Fibroblast of skin of right quadriceps (primary cell): ENCODE measurements at regions not wholly inside any gene's neighbourhood (a gene's known extent, or its start where the extent isn't known, plus 50 kb on each side); places are given as distances from the start of the nearest gene placed in this dataset.

Experiments
- DNase-seq: peaks from one replicate; pipeline ENCODE4 v3.0.0-alpha.2; 2013

- peak; percentile 39 for DNase-seq
Observed at GRCh38 chr22:26974914-26975803, 317.8 kb downstream of the MIAT start.

GRCh38 chr22:26975865-26976264 is 318.5 kb downstream of the MIAT start:
- no peak for DNase-seq

DNA sequence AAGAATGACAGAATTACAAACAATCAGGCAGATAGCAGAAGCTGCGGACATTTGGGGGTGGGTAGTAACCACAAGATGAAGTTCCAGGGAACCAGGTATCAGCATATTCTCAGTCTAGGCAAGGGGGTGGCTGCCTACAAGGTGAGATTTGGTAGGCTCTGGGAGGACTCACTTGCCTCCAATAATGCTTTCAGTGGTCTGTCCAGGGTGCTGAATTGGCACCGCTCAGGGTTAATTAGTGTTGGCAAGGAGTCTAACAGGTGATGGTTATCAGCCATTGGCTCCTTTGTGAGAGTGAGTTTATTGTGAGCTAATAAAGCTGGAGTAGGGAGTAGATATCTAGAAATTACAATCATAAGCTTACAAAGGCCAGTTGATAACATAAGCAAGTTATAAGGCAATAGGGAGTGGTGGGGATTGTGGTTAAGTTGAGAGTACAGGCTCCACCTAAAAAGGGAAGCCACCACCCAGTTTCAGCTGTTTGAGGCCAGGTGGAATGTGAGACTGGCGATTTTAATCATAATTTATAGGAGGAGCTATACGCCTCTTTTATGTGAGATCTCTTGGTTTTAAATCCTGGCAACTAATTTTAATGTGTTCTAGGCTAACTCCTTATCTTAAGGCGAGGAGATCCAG is 320.5 kb downstream of the MIAT start:
- peak; percentile 11 for DNase-seq

- DNase-seq, result peak; percentile 24
Observed at GRCh38 chr22:26979294-26979693, 321.9 kb downstream of the MIAT start.

DNA sequence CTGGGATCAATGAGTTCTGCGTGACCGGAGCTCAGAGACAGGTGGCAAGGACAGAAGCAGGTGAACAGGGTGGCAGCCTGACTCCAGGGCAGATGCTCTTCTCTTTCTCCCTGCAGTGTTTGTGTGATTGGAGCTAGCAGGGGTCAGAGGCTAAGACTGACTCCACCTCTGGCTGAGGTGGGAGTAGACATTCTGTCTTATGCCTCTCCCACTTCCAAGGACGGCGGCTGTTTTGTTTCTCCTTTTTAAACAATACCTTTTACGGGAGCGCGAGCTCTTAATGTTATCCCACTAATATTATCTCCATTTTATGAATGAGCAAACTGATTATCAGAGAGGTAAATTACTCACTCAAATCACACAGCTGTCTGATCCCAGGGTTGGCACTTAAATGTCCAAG is 323.7 kb downstream of the MIAT start:
- DNase-seq, result no peak

DNA sequence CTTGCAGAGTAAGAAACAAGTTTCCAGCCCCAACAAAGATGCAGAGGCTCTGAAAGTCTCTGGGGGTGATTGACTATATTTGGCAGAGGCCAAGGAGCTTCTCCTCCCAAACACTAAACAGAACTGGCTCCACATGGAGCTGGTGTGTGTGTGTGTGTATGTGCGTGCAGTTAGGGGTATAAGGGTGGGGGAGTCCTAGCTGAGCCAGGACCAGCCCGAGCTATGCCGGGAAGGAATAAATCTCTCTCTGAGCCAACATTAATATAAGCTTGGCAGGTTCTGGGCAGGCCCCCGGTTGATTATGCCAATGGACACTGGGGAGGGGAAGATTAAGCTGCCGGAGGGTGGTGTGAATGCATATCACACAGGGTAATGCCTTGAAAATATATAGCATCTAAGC is 324.2 kb downstream of the MIAT start:
- DNase-seq, result peak; percentile 58

GRCh38 chr22:26983311-26983710 is 325.9 kb downstream of the MIAT start:
- DNase-seq, result no peak

DNA sequence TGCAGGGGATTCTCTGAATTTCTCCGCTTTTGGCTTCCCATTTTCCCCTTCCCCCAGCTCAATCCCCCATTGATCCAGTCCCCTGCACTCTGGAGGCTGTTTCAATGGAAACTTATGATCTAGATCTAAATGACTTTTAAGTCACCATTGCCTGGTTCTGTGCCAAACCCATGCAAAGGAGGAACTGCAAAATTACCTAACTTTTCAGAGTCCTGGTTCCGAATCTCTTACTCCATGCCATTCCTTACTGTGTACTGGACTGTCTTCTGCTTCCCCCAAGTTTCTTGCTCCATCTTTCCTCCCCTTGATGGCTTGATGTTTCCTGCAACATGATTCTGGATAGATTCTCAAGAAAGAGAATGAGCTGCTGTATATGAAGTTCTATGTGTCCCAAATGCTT is 327.8 kb downstream of the MIAT start:
- DNase-seq, result no peak

GRCh38 chr22:26985931-26986782 is 328.8 kb downstream of the MIAT start:
- DNase-seq, result peak; percentile 89

GRCh38 chr22:26986884-26987283 is 329.5 kb downstream of the MIAT start:
- DNase-seq, result no peak

DNA sequence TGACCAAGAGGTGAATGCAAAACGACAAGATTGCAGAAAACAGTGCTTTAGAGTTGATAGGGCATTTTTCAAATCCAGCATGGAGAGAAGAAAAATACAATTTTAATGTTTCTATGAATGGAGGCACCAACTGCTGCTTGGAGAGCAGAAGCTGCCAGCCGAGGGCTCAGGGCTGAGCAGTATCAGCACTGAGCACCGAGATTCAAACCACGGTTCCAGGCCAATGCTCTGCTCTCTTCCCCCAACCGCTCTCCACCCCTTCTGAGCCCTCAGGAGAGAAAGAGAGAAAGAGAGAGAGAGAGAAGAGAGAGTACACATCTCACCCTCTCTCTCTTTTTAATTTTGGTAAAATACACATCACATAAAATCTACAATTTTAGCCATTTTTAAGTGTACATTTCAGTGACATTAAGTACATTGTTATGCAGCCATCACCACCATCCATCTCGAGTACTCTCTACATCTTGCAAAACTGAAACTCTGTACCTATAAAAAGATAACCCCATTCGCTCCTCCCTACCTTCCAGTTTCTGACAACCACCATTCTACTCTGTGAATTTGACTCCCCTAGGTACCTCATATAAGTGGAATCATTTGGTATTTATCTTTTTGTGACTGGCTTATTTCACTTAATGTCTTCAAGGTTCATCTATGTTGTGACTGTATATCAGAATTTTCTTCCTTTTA is 333.3 kb downstream of the MIAT start:
- no peak for DNase-seq

- no peak for DNase-seq
Observed at GRCh38 chr22:26992556-26992955, 335.2 kb downstream of the MIAT start.

DNA sequence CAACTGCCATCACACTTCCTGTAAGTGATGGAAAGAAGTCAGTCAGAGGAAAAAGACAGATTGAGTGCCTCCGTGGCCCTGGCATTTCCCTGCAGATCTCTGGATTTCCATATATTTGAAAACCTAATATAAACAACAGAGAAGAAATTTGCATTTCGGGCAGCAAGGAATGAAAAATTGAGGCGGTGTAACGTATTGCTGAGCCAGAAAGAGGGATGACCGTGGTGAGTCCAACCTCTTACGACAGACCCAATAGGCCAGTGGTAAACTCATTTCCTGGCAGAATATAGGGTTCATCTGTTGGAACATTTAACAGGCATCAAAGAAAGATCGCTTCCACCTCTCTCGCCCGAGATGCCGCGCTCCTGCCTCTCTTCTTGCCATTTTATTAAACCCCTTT is 336.5 kb downstream of the MIAT start:
- DNase-seq, result no peak

DNA sequence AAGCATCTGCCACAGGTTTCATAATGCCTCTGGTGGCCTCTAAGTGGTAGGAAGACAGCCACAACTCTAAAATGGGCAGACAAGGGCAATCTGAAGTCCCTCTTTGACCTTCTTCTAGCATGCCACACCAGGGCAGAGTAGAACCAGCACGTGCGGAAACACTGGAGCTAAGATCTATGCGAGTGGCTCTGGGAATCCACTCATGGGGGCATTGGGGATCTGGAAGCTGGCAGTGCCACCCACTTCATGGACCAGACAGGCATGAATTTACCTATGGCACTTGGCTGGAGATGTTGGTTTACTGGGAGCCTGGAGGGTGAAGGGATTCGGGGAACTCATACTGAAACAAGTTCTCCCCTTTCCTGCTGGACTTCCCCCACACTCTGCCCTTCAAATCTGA is 337.4 kb downstream of the MIAT start:
- no peak for DNase-seq

GRCh38 chr22:26995235-26995634 is 337.8 kb downstream of the MIAT start:
- peak; percentile 9 for DNase-seq

GRCh38 chr22:26996154-26996553 is 338.8 kb downstream of the MIAT start:
- no peak for DNase-seq

DNA sequence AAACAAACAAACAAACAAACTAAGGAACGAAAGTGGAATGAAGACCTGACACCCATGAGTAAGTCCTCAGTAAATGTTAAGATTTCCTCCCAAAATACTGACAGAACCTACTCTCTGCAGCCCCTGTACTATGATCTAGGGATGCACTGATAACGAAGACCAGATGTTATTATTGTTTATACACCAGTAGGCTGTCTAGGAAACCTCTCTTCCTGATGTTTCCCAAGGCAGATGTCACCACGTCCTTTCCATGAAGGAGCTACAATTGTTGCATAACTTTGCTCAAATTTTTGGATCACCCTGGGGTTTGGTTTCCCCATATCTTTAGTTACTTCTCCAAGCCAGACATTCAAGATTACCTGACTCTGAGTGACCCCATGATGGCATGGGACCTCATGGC is 340.7 kb downstream of the MIAT start:
- DNase-seq, result peak; percentile 23

DNA sequence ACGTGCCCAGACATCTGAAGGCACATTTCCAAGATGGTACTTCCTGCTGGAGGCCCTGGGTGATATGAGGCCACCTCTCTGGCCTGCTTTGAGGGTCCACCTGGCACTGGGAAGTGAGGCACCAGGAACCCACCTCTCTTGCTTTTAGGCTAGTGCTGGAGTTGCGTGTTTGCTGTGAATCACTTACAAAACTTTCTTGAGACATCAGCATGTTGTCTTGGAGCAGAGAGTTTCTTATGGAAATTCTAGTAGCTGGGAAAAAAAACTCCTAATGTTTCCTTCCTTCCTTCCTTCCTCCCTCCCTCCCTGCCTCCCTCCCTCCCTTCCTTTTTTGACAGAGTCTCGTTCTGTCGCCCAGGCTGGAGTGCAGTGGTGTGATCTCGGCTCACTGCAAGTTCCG is 341.3 kb downstream of the MIAT start:
- no peak for DNase-seq

- DNase-seq, result no peak
Observed at GRCh38 chr22:27003297-27003696, 345.9 kb downstream of the MIAT start.

DNA sequence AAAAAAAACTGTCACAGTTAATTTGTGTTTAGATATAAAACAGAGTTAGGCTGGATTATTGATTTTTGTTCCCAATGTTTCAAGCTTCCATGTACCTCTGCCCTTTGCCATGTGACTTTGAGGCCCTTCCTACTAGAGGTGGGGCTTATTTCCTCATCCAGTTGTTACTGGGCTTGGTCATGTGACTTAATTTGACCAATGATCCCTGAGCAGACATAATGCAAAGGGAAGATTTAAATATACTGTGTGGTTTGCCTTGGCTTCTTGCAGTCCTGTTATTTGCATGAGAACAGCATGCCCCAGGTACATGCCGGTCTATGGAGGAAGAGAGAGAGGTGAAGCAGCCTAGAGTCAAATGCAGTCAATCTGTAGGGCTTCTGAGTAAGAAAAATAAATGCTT is 347.0 kb downstream of the MIAT start:
- DNase-seq, result no peak

GRCh38 chr22:27008454-27008853 is 351.1 kb downstream of the MIAT start:
- DNase-seq, result no peak

GRCh38 chr22:27011133-27011532 is 353.7 kb downstream of the MIAT start:
- DNase-seq, result peak; percentile 23

- DNase-seq, result no peak
Observed at GRCh38 chr22:27011717-27012116, 354.3 kb downstream of the MIAT start.
